ENCODE measurements at regions not wholly inside any gene's neighbourhood (a gene's known extent, or its start where the extent isn't known, plus 50 kb on each side); places are given as distances from the start of the nearest gene placed in this dataset.

- no peak for DNase-seq (ENCODE audit: low spot score in 2 of 2)
- WGBS = 80% methylated on average over 2 of the region's 2 CpGs
- Histone ChIP-seq H3K36me3 (no peaks in the 10 kb centered on the region), H3K4me1 (no peaks in the 10 kb centered on the region), H3K4me3 (no peak overlapping the region), H3K27me3 (no peaks in the 10 kb centered on the region), H3K27ac (no peak overlapping the region), H3K9me3 (no peaks in the 10 kb centered on the region)
- TF ChIP-seq POLR2A (IDR thresholded peaks at IDR 0.05) (no peak), CTCF (IDR thresholded peaks at IDR 0.05) (no peak), EP300 (IDR thresholded peaks at IDR 0.05) (no peak), POLR2AphosphoS5 (IDR thresholded peaks at IDR 0.05) (no peak)
Measured at GRCh38 chr13:37365496-37365895, 233.1 kb downstream of the POSTN start.

- TF ChIP-seq POLR2A (IDR thresholded peaks at IDR 0.05) (no peak), POLR2AphosphoS5 (IDR thresholded peaks at IDR 0.05) (no peak), EP300 (IDR thresholded peaks at IDR 0.05) (no peak), CTCF (IDR thresholded peaks at IDR 0.05) (no peak)
- Histone ChIP-seq H3K9me3 (no peaks in the 10 kb centered on the region), H3K27me3 (no peaks in the 10 kb centered on the region), H3K27ac (no peak overlapping the region), H3K4me1 (no peaks in the 10 kb centered on the region), H3K4me3 (no peak overlapping the region), H3K36me3 (no peaks in the 10 kb centered on the region)
- no peak for DNase-seq (ENCODE audit: low spot score in 2 of 2)
- WGBS = 99% methylated on average over 2 of the region's 2 CpGs
Measured at GRCh38 chr13:37364956-37365355, 233.6 kb downstream of the POSTN start.

DNA sequence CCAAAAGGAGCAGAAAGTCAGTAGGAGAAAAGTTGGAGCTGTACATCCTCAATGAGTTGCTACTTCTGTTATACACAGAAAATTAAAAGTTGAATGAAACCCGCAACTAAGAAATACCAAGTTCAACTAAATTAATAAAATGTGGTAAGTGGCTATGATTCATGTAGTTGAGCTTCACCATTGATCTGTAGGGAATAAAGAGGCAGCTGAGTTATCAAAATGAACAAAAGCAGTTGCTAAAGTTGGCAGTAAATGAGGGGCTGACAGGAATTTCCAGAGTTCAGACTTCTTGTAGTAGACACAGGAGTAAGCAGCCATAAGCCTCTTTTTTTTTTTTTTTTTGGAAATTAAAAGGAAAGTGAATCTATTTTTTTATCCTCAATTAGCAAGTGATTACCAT is 234.6 kb downstream of the POSTN start:
- H3K4me1 ChIP-seq = no peaks in the 10 kb centered on the region
- TF ChIP-seq POLR2AphosphoS5 (IDR thresholded peaks at IDR 0.05) (no peak), CTCF (IDR thresholded peaks at IDR 0.05) (no peak), EP300 (IDR thresholded peaks at IDR 0.05) (no peak), POLR2A (IDR thresholded peaks at IDR 0.05) (no peak)
- no peaks in the 10 kb centered on the region for H3K36me3 ChIP-seq
- DNase-seq (ENCODE audit: low spot score in 2 of 2) = no peak
- H3K27me3 ChIP-seq = no peaks in the 10 kb centered on the region
- 79% methylated on average over 1 of the region's 1 CpG for WGBS
- no peaks in the 10 kb centered on the region for H3K9me3 ChIP-seq
- H3K27ac ChIP-seq = no peak overlapping the region
- no peak overlapping the region for H3K4me3 ChIP-seq

DNA sequence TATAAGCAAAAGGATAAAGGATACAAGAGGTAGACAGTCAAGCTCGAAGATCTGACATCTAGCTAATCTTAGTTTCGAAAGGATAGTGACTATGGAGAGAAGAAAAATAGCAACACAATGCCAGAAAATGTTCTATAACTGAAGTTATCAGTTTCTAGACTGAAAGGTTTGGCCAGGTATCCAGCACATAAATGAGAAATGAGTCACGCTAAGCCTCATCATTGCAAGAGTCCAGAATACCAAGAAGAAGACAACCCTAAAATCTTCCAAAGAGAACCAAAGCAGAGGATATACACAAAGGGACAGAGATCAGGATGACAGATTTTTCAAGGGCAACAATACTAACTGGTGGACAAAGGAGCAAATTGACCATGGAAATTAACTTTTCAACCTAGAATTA is 237.0 kb downstream of the POSTN start:
- 62% methylated on average over 3 of the region's 3 CpGs for WGBS
- TF ChIP-seq EP300 (IDR thresholded peaks at IDR 0.05) (no peak), POLR2A (IDR thresholded peaks at IDR 0.05) (no peak), POLR2AphosphoS5 (IDR thresholded peaks at IDR 0.05) (no peak), CTCF (IDR thresholded peaks at IDR 0.05) (no peak)
- H3K4me1 ChIP-seq = no peaks in the 10 kb centered on the region
- H3K4me3 ChIP-seq = no peak overlapping the region
- H3K36me3 ChIP-seq = no peaks in the 10 kb centered on the region
- no peak for DNase-seq (ENCODE audit: low spot score in 2 of 2)
- no peak overlapping the region for H3K27ac ChIP-seq
- no peaks in the 10 kb centered on the region for H3K9me3 ChIP-seq
- H3K27me3 ChIP-seq = no peaks in the 10 kb centered on the region

GRCh38 chr13:37360556-37360955 is 238.0 kb downstream of the POSTN start:
- no peak overlapping the region for H3K27ac ChIP-seq

More at GRCh38 chr13:37360556-37360955, 238.0 kb downstream of the POSTN start:
- Histone ChIP-seq H3K4me1 (no peaks in the 10 kb centered on the region), H3K27me3 (no peaks in the 10 kb centered on the region), H3K4me3 (no peak overlapping the region), H3K9me3 (no peaks in the 10 kb centered on the region), H3K36me3 (no peaks in the 10 kb centered on the region)
- no peak for DNase-seq (ENCODE audit: low spot score in 2 of 2)
- WGBS = 32% methylated on average over 2 of the region's 2 CpGs
- no peak for TF ChIP-seq POLR2A (IDR thresholded peaks at IDR 0.05)
- no peak for TF ChIP-seq CTCF (IDR thresholded peaks at IDR 0.05)
- TF ChIP-seq POLR2AphosphoS5 (IDR thresholded peaks at IDR 0.05) = no peak
- no peak for TF ChIP-seq EP300 (IDR thresholded peaks at IDR 0.05)
